Fibroblast of pulmonary artery (primary cell): ENCODE measurements at regions not wholly inside any gene's neighbourhood (a gene's known extent, or its start where the extent isn't known, plus 50 kb on each side); places are given as distances from the start of the nearest gene placed in this dataset.

Experiments
- DNase-seq: peaks from one replicate; pipeline ENCODE4 v3.0.0-alpha.2; 2010; ENCODE audit warnings: low read depth
- H3K4me3 ChIP-seq: replicated peaks from 2 replicates; pipeline ENCODE4 v1.5.1; 2011; ENCODE audit warnings: low read depth, mild to moderate bottlenecking, control low read depth, low read length, moderate library complexity
- CTCF ChIP-seq: IDR thresholded peaks from 2 replicates; pipeline ENCODE4 v1.5.1; 2011; ENCODE audit warnings: mild to moderate bottlenecking, control low read depth, low read length, inconsistent platforms; ENCODE audit errors: missing control alignments

DNA sequence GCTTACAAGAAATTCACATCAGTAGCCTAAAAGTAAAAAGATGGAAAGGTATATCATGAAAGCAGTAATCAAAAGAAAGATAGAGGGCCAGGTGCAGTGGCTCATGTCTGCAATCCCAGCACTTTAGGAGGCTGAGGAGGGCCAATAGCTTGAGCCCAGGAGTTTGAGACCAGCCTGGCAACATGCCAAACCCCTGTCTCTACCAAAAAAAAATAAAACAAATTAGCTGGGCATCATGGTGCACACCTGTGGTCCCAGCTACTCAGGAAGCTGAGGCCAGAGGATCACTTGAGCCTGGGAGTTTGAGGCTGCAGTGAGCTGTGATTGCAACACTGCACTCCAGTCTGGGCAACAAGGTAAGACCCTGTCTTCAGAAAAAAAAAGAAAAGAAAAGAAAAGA lies 55.5 kb downstream of the GSPT2 start:
- no peak for TF ChIP-seq CTCF

GRCh38 chrX:51802917-51803688 lies 59.9 kb downstream of the GSPT2 start:
- DNase-seq = peak; percentile 68

More for the DNA sequence above, 55.5 kb downstream of the GSPT2 start:
- DNase-seq = no peak
- H3K4me3 ChIP-seq = no peak overlapping the region

GRCh38 chrX:51803833-51804232 lies 60.6 kb downstream of the GSPT2 start:
- peak overlapping the region; percentile 75 for H3K4me3 ChIP-seq
- no peak for TF ChIP-seq CTCF
- DNase-seq = peak; percentile 43

More at GRCh38 chrX:51802917-51803688, 59.9 kb downstream of the GSPT2 start:
- peak overlapping the region; percentile 75 for H3K4me3 ChIP-seq
- peak; percentile 9 for TF ChIP-seq CTCF

DNA sequence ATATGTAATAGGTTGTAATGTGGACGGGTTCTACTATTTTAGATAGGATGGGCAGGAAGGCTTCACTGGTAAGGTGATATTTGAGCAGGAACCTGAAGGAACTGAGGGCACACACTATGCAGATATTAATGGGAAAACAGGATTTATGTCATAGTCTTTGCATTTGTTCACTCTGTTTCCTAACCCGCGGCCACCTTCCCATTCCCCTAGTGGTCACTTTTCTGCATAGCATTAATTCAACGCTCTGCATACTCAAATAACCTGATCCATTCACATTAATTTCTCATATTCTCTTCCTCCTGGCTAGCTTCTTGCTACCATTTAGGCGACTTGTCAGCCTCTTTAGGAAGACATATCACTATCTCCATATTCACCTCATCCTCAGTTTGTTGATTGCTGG lies 61.5 kb downstream of the GSPT2 start:
- H3K4me3 ChIP-seq = no peak overlapping the region
- no peak for DNase-seq
- no peak for TF ChIP-seq CTCF

GRCh38 chrX:51813886-51814460 lies 70.7 kb downstream of the GSPT2 start:
- no peak overlapping the region for H3K4me3 ChIP-seq
- DNase-seq = no peak
- TF ChIP-seq CTCF = no peak

DNA sequence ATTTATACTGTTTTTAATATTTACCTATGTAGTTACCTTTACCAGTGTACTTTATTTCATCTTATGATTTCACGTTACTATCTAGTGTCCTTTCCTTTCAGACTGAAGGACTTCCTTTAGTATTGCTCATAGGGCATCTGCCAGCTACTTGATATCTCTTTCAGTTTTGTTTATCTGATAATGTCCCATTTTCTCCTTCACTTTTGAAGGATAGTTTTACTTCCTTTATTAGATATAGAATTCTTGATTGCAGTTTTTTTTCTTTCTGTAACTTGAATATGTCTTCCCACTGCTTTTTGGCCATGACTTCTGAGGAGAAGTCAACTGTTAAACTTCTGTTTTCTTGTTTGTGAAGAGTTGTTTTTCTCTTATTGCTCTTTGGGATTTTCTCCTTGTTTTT lies 69.4 kb upstream of the MAGED1 start:
- DNase-seq = no peak
- H3K4me3 ChIP-seq = no peak overlapping the region
- TF ChIP-seq CTCF = no peak

DNA sequence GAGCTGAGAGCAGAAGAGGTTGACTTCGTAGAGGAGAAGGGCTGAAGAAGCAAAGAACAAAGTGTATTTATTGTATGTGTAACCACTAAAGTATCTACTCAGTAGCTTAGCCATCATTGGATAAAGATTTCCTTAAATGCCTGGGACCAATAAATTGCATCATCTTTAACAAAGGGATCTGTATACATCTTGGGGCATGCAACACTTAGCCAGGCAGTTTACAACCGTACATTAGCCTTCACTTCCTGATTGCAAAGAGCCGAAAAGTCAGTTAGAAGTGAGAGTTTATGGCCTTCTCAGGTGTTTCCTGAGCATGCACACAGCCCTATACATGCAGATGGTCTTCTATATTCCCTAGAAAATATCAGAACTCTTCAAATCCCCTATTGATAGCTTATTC lies 68.0 kb upstream of the MAGED1 start:
- no peak for DNase-seq
- no peak overlapping the region for H3K4me3 ChIP-seq
- TF ChIP-seq CTCF = no peak
